Adrenal gland (tissue), 9 donors: ENCODE measurements at regions not wholly inside any gene's neighbourhood (a gene's known extent, or its start where the extent isn't known, plus 50 kb on each side); places are given as distances from the start of the nearest gene placed in this dataset.

ENCODE experiments used
- DNase-seq, 7 donors: peaks; one replicate each; pipeline ENCODE4 v3.0.0-alpha.2; 2019 to 2020
- H3K27ac ChIP-seq, 5 donors: fragments of 200-600 bp; sonication (generic) in 4 of 5; 1 replicate in 3 of 5; 2 replicates in 2 of 5; pipeline versions ENCODE4 v1.5.1 to v1.8.0; 2016 to 2020; ENCODE audit warnings: mild to moderate bottlenecking in 1 of 5
- H3K27me3 ChIP-seq: fragments of 200-600 bp; 2 replicates; pipeline ENCODE4 v1.8.0; 2021
- H3K36me3 ChIP-seq, 2 donors: fragments of 200-600 bp; replicated peaks in 1 of 2; 1 replicate in 1 of 2; 2 replicates in 1 of 2; pipeline versions ENCODE4 v1.5.1 to v1.8.0; 2018 to 2022
- H3K4me1 ChIP-seq, 2 donors: fragments of 200-600 bp; replicated peaks in 1 of 2; 1 replicate in 1 of 2; 2 replicates in 1 of 2; pipeline versions ENCODE4 v1.5.1 to v1.8.0; 2018 to 2021
- H3K4me3 ChIP-seq, 4 donors: fragments of 200-600 bp; sonication (generic) in 3 of 4; one replicate each; pipeline ENCODE4 v1.5.1; 2016 to 2018
- H3K9me3 ChIP-seq, 3 donors: fragments of 200-600 bp; sonication (generic) in 1 of 3; replicated peaks in 1 of 3; 1 replicate in 2 of 3; 2 replicates in 1 of 3; pipeline versions ENCODE4 v1.5.1 to v1.8.0; 2016 to 2021
- POLR2A ChIP-seq, 2 donors: fragments of 450-650 bp; IDR thresholded peaks; one replicate each; pipeline ENCODE4 v1.6.1; 2017; ENCODE audit warnings: antibody characterized with exemption in 2 of 2, mild to moderate bottlenecking in 2 of 2, moderate library complexity in 1 of 2
- WGBS, 4 donors: extraction: QIAGEN DNeasy Blood & Tissue Kit in 2 of 4; methylation state at CpG; one replicate each; pipeline versions ENCODE4 v1.1.5 to v1.1.7; 2013 to 2017; 5-methylcytosine and 5-hydroxymethylcytosine counted together
- intact Hi-C, 2 donors: fragments of 100-400 bp; cut with DNase I; formaldehyde crosslinking; loops; one replicate each; pipeline versions ENCODE4 v1.14.1 to v1.15.0; 2022 to 2023
- TF ChIP-seq, protein P1 (sequence below), 6 experiments: fragments of 450-650 bp in 4 of 6; fragments of 200-600 bp in 2 of 6; sonication (generic) in 1 of 6; IDR thresholded peaks; 1 replicate in 5 of 6; 2 replicates in 1 of 6; pipeline versions ENCODE4 v1.5.1 to v1.8.0; 2016 to 2021; ENCODE audit warnings: antibody characterized with exemption in 6 of 6, mild to moderate bottlenecking in 2 of 6, moderate library complexity in 1 of 6
- donor health status: healthy with polysubstance abuse.
- donor health status: Bipolar disorder and iron deficiency.
- donor health status: DM: yes; HTN: yes; CAD: no.
- donor health status: DM: no; HTN: no; CAD: no.
- donor health status: DM: no; HTN: no; CAD: no.

DNA sequence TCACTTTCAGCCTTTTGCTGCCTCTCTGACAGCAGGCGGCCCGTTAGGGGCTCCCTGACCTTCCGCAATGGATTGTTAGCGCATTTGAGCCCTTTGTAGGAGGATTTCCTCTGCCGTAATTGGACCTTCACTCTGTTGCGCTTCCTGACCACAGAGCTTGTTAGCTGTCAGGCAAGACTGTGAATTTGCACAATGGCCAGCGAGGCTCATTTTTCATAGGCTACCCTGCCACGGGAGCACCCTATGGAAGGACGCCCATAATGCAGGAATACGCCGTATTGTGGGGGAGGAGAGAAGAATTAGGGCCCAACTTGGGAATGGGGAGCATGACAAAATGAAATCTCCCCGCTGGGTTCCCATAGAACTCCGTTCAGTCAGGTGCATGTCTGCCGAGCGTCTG, 205.2 kb upstream of the NLRP1 start:
- 46 to 68% (median 52%) methylated on average over 15 of the region's 15 CpGs for WGBS, 4 donors
- Histone ChIP-seq H3K27me3 (peaks cover 4% of the 10 kb centered on the region), H3K4me1 (no peaks in the 10 kb centered on the region), H3K36me3 (no peaks in the 10 kb centered on the region), H3K9me3 (no peaks in the 10 kb centered on the region), H3K4me3 (no peak overlapping the region), H3K27ac (no peak overlapping the region)
- intact Hi-C loops, result no loop called here
- no peak for DNase-seq
- TF ChIP-seq, protein P1, sequence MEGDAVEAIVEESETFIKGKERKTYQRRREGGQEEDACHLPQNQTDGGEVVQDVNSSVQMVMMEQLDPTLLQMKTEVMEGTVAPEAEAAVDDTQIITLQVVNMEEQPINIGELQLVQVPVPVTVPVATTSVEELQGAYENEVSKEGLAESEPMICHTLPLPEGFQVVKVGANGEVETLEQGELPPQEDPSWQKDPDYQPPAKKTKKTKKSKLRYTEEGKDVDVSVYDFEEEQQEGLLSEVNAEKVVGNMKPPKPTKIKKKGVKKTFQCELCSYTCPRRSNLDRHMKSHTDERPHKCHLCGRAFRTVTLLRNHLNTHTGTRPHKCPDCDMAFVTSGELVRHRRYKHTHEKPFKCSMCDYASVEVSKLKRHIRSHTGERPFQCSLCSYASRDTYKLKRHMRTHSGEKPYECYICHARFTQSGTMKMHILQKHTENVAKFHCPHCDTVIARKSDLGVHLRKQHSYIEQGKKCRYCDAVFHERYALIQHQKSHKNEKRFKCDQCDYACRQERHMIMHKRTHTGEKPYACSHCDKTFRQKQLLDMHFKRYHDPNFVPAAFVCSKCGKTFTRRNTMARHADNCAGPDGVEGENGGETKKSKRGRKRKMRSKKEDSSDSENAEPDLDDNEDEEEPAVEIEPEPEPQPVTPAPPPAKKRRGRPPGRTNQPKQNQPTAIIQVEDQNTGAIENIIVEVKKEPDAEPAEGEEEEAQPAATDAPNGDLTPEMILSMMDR (IDR thresholded peaks at IDR 0.05), result no peak
- TF ChIP-seq POLR2A (IDR thresholded peaks at IDR 0.05), result no peak

DNA sequence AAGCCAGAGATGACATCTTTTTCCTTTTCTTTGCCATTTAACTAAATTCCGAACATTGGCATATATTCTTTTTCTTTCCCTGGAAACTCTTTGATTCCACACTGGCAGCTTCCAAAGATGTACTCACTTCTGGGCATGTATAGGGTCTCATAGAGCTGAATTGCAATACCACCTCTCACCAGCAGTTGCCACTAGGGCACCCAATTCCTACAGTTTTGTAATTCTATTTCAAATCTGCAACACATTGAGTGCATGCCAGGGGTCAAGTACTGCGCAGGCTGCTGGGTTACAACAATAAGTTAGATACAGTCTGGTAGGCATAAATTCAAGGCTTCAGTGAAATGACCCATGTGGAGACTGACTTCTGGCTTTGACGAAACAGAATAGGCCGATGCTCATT, 208.8 kb upstream of the NLRP1 start:
- WGBS, 4 donors, result 83 to 91% (median 91%) methylated on average over 4 of the region's 4 CpGs
- H3K4me1 ChIP-seq, result no peaks in the 10 kb centered on the region
- TF ChIP-seq POLR2A (IDR thresholded peaks at IDR 0.05), result no peak
- TF ChIP-seq, protein P1 (IDR thresholded peaks at IDR 0.05), result no peak
- no peak overlapping the region for H3K4me3 ChIP-seq
- intact Hi-C loops, result no loop called here
- H3K9me3 ChIP-seq, result no peaks in the 10 kb centered on the region
- no peak for DNase-seq
- H3K27me3 ChIP-seq, result peaks cover 4% of the 10 kb centered on the region
- no peak overlapping the region for H3K27ac ChIP-seq
- H3K36me3 ChIP-seq, result no peaks in the 10 kb centered on the region

DNA sequence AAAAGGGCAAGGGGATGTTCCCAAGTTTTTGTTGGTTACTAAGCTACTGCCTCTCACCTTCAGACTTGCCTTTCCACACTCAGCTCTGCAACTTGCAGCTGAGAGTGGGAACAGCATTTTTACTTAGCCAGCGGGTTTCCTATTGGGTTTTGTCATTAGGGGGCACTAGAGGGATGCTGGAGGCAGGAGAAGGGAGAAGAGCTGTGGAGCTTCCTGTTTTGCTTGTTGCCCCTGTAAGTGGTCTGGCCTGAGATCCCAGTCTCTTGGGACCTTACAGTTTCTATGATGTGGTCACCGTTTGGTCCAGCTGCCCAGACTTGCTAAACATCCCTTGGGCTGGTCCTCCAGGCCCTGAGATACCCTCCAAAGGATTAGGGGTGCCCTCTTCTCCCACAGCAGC, 209.6 kb upstream of the NLRP1 start:
- H3K27me3 ChIP-seq, result peaks cover 4% of the 10 kb centered on the region
- H3K9me3 ChIP-seq, result no peaks in the 10 kb centered on the region
- 25 to 42% (median 31%) methylated on average over 2 of the region's 2 CpGs for WGBS, 4 donors
- no peak overlapping the region for H3K4me3 ChIP-seq
- H3K4me1 ChIP-seq, result no peaks in the 10 kb centered on the region
- intact Hi-C loops, result no loop called here
- no peak for TF ChIP-seq POLR2A (IDR thresholded peaks at IDR 0.05)
- TF ChIP-seq, protein P1 (IDR thresholded peaks at IDR 0.05), result no peak
- H3K27ac ChIP-seq, result no peak overlapping the region
- no peak for DNase-seq
- H3K36me3 ChIP-seq, result no peaks in the 10 kb centered on the region

DNA sequence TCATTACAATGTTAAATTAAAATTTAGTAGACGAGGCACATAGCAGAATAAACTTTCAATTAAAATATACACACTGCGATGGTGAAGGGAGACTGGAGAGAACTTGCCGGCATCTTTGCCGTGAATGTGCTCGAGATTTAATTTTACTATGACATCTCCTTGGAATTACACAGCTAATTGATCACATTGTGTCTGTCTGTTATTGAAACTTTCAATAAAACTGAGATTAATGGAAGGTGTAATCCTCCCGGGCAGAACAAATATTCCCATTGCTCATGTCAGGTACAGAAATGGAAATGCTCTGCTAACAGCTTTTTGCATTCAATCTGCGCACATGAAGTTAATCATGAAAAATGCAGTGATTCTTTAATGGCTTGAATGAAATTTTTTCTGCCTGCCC, 210.1 kb upstream of the NLRP1 start:
- Histone ChIP-seq H3K4me3 (no peak overlapping the region), H3K9me3 (no peaks in the 10 kb centered on the region), H3K27ac (no peak overlapping the region), H3K36me3 (no peaks in the 10 kb centered on the region), H3K4me1 (no peaks in the 10 kb centered on the region), H3K27me3 (peaks cover 4% of the 10 kb centered on the region)
- intact Hi-C loops, result no loop called here
- no peak for DNase-seq
- 79 to 86% (median 82%) methylated on average over 7 of the region's 7 CpGs for WGBS, 4 donors
- TF ChIP-seq, protein P1 (IDR thresholded peaks at IDR 0.05), result no peak
- no peak for TF ChIP-seq POLR2A (IDR thresholded peaks at IDR 0.05)
